HepG2 (cell line): ENCODE measurements at regions not wholly inside any gene's neighbourhood (a gene's known extent, or its start where the extent isn't known, plus 50 kb on each side); places are given as distances from the start of the nearest gene placed in this dataset.

Source experiments
- BRD4 ChIP-seq: sonication (generic); formaldehyde crosslinking; IDR thresholded peaks from 2 replicates; pipeline ENCODE4 v1.4.0; 2020; ENCODE audit warnings: missing genetic modification reagents
- MLXIP ChIP-seq: sonication (generic); formaldehyde crosslinking; IDR thresholded peaks from 2 replicates; pipeline ENCODE4 v1.9.0; 2021; ENCODE audit warnings: missing genetic modification reagents, borderline replicate concordance
- PRPF4 ChIP-seq: fragments of 200-400 bp; formaldehyde crosslinking; IDR thresholded peaks from 2 replicates; pipeline ENCODE4 v1.6.1; 2016; ENCODE audit warnings: low read length, low read depth; ENCODE audit not compliant: poor library complexity, severe bottlenecking
- SNRNP70 ChIP-seq: fragments of 200-400 bp; formaldehyde crosslinking; IDR thresholded peaks from 2 replicates; pipeline ENCODE4 v1.6.1; 2017; ENCODE audit warnings: mild to moderate bottlenecking, low read depth, low read length, moderate library complexity
- SRSF1 ChIP-seq: fragments of 200-400 bp; formaldehyde crosslinking; optimal IDR thresholded peaks from 2 replicates; pipeline ENCODE3; 2017; ENCODE audit warnings: mild to moderate bottlenecking, low read depth, low read length, moderate library complexity
- TAF15 ChIP-seq: fragments of 200-400 bp; formaldehyde crosslinking; IDR thresholded peaks from one replicate; pipeline ENCODE4 v1.6.1; 2018; ENCODE audit warnings: mild to moderate bottlenecking, low read depth, low read length; ENCODE audit not compliant: poor library complexity, severe bottlenecking
- ZBTB40 ChIP-seq, 2 experiments: fragments of 450-650 bp in 1 of 2; sonication (generic) in 1 of 2; formaldehyde crosslinking in 1 of 2; IDR thresholded peaks; 2 replicates each; pipeline versions ENCODE4 v1.6.1 to v1.8.0; 2016 to 2022; ENCODE audit warnings: antibody characterized with exemption in 1 of 2, mild to moderate bottlenecking in 1 of 2, missing genetic modification reagents in 1 of 2
- ZNF414 ChIP-seq: sonication (generic); formaldehyde crosslinking; IDR thresholded peaks from 2 replicates; pipeline ENCODE4 v1.5.0; 2020; ENCODE audit warnings: missing genetic modification reagents
- ZNF790 ChIP-seq: sonication (generic); formaldehyde crosslinking; IDR thresholded peaks from 2 replicates; pipeline ENCODE4 v1.8.0; 2022; ENCODE audit warnings: missing genetic modification reagents, mild to moderate bottlenecking, borderline replicate concordance
- ZSCAN5A ChIP-seq: sonication (generic); formaldehyde crosslinking; IDR thresholded peaks from 2 replicates; pipeline ENCODE4 v1.8.0; 2022; ENCODE audit warnings: mild to moderate bottlenecking, missing genetic modification reagents, borderline replicate concordance

GRCh38 chr2:83079007-83079406 is 1380.1 kb downstream of the SUCLG1 start (continued):
- TF ChIP-seq ZNF414 (CRISPR knock-in tag): no peak
- TF ChIP-seq PRPF4: no peak
- TF ChIP-seq SRSF1: no peak
- TF ChIP-seq ZSCAN5A (CRISPR knock-in tag): no peak
- no peak for TF ChIP-seq MLXIP (CRISPR knock-in tag)
- TF ChIP-seq TAF15: no peak
- no peak for TF ChIP-seq SNRNP70
- TF ChIP-seq BRD4 (CRISPR knock-in tag): no peak
- TF ChIP-seq ZBTB40 (IDR thresholded peaks at IDR 0.05): no peak
- no peak for TF ChIP-seq ZBTB40 (CRISPR knock-in tag; IDR thresholded peaks at IDR 0.05)
- no peak for TF ChIP-seq ZNF790 (CRISPR knock-in tag)
